PC-9 (cell line): ENCODE measurements at regions not wholly inside any gene's neighbourhood (a gene's known extent, or its start where the extent isn't known, plus 50 kb on each side); places are given as distances from the start of the nearest gene placed in this dataset.

Experiments used
- BruUV-seq: library from RNA; stranded (reverse); fragments of 400-500 nt; replicated peaks from 2 replicates; lab custom pipeline; 2021; lab: Mats Ljungman, UMichigan
- CTCF ChIA-PET: fragments of 300-600 bp; sonication (Branson Sonifier 250); formaldehyde crosslinking; loops from one replicate; lab custom pipeline; 2022; ENCODE audit warnings: antibody characterized with exemption; lab: Charles Lee
- POLR2A ChIA-PET: fragments of 300-600 bp; sonication (Branson Sonifier 250); formaldehyde crosslinking; loops from one replicate; lab custom pipeline; 2022; ENCODE audit warnings: antibody characterized with exemption; ENCODE audit not compliant: unreplicated experiment; lab: Charles Lee
- DNase-seq, 2 experiments: peaks; one replicate each; pipeline versions ENCODE4 v3.0.0 to v3.0.0-alpha.2; 2015 to 2022; ENCODE audit warnings: mixed read lengths in 1 of 2
- H2AFZ ChIP-seq: fragments of 200-600 bp; sonication (generic); 2 replicates; pipeline ENCODE4 v1.8.1; 2017; ENCODE audit warnings: antibody characterized with exemption
- H3F3A ChIP-seq: fragments of 200-600 bp; sonication (generic); 2 replicates; pipeline ENCODE4 v1.8.1; 2017; ENCODE audit warnings: antibody characterized with exemption, mild to moderate bottlenecking, low read depth; ENCODE audit not compliant: insufficient read depth
- H3K27ac ChIP-seq: fragments of 200-600 bp; sonication (generic); 2 replicates; pipeline ENCODE4 v1.6.1; 2016; ENCODE audit warnings: mixed run types
- H3K27me3 ChIP-seq: fragments of 200-600 bp; sonication (generic); 2 replicates; pipeline ENCODE4 v1.6.1; 2016; ENCODE audit warnings: low read depth, mixed run types; ENCODE audit not compliant: insufficient read depth
- H3K36me3 ChIP-seq: fragments of 200-600 bp; sonication (generic); 2 replicates; pipeline ENCODE4 v1.6.1; 2016; ENCODE audit warnings: low read depth, mixed run types
- H3K4me1 ChIP-seq: fragments of 200-600 bp; sonication (generic); replicated peaks from 2 replicates; pipeline ENCODE4 v1.6.1; 2016; ENCODE audit warnings: mixed run types; ENCODE audit not compliant: insufficient read depth
- H3K4me2 ChIP-seq: fragments of 200-600 bp; sonication (generic); 2 replicates; pipeline ENCODE4 v1.6.1; 2017; ENCODE audit warnings: mixed run types
- H3K4me3 ChIP-seq: fragments of 200-600 bp; sonication (generic); 2 replicates; pipeline ENCODE4 v1.6.1; 2016; ENCODE audit warnings: mixed run types
- H3K79me2 ChIP-seq: fragments of 200-600 bp; sonication (generic); 2 replicates; pipeline ENCODE4 v1.6.1; 2017; ENCODE audit warnings: low read depth, mixed run types
- H3K9me2 ChIP-seq: fragments of 200-600 bp; sonication (generic); 2 replicates; pipeline ENCODE4 v1.8.1; 2017; ENCODE audit warnings: mild to moderate bottlenecking; ENCODE audit not compliant: insufficient read depth
- H3K9me3 ChIP-seq: fragments of 200-600 bp; sonication (generic); 2 replicates; pipeline ENCODE4 v1.8.1; 2016; ENCODE audit warnings: low read depth; ENCODE audit not compliant: insufficient read depth
- H4K20me1 ChIP-seq: fragments of 200-600 bp; sonication (generic); 2 replicates; pipeline ENCODE4 v1.8.1; 2017; ENCODE audit not compliant: insufficient read depth
- CTCF ChIP-seq: fragments of 200-600 bp; sonication (generic); conservative IDR thresholded peaks from 2 replicates; pipeline ENCODE4 v1.6.1; 2017; ENCODE audit warnings: mixed run types, antibody characterized with exemption, mild to moderate bottlenecking, moderate library complexity
- EZH2 ChIP-seq: fragments of 200-600 bp; sonication (generic); IDR thresholded peaks from 2 replicates; pipeline ENCODE4 v1.8.0; 2017; ENCODE audit warnings: antibody characterized with exemption, low read depth
- intact Hi-C: fragments of 100-400 bp; cut with micrococcal nuclease; formaldehyde crosslinking; loops from one replicate; pipeline ENCODE4 v1.10.0; 2022; ENCODE audit not compliant: unreplicated experiment

- DNase-seq, result no peak
- POLR2A ChIA-PET, result no interaction called here
- Histone ChIP-seq H3K4me3 (no peak overlapping the region), H3K4me2 (no peak overlapping the region), H3F3A (no peaks in the 10 kb centered on the region), H3K27ac (no peak overlapping the region), H2AFZ (no peak overlapping the region), H3K9me2 (no peaks in the 10 kb centered on the region), H3K9me3 (no peaks in the 10 kb centered on the region), H3K36me3 (no peaks in the 10 kb centered on the region), H3K79me2 (no peaks in the 10 kb centered on the region), H4K20me1 (no peaks in the 10 kb centered on the region), H3K27me3 (no peaks in the 10 kb centered on the region), H3K4me1 (no peaks in the 10 kb centered on the region)
- no TSS peak for BruUV-seq
- intact Hi-C loops, result no loop called here
- TF ChIP-seq EZH2, result no peak
- TF ChIP-seq CTCF, result no peak
- CTCF ChIA-PET, result no interaction called here
Observed at GRCh38 chr15:25226360-25226759, 212.5 kb downstream of the UBE3A start.

GRCh38 chr15:25228261-25228660 lies 210.6 kb downstream of the UBE3A start:
- no peaks in the 10 kb centered on the region for H3K9me2 ChIP-seq
- TF ChIP-seq EZH2 (no peak), CTCF (no peak)
- no peaks in the 10 kb centered on the region for H3K27me3 ChIP-seq
- H3K4me2 ChIP-seq, result no peak overlapping the region
- H3K27ac ChIP-seq, result no peak overlapping the region
- no peaks in the 10 kb centered on the region for H3K4me1 ChIP-seq
- H3F3A ChIP-seq, result no peaks in the 10 kb centered on the region
- no peak overlapping the region for H3K4me3 ChIP-seq
- DNase-seq, result no peak
- ChIA-PET POLR2A (no interaction called here), CTCF (no interaction called here)
- H3K9me3 ChIP-seq, result no peaks in the 10 kb centered on the region
- no peaks in the 10 kb centered on the region for H3K79me2 ChIP-seq
- H2AFZ ChIP-seq, result no peak overlapping the region
- no TSS peak for BruUV-seq
- intact Hi-C loops, result no loop called here
- no peaks in the 10 kb centered on the region for H4K20me1 ChIP-seq
- no peaks in the 10 kb centered on the region for H3K36me3 ChIP-seq

- TF ChIP-seq CTCF (no peak), EZH2 (no peak)
- H3K9me3 ChIP-seq, result no peaks in the 10 kb centered on the region
- intact Hi-C loops, result no loop called here
- BruUV-seq, result no TSS peak
- no peaks in the 10 kb centered on the region for H3K79me2 ChIP-seq
- no peaks in the 10 kb centered on the region for H3K36me3 ChIP-seq
- H2AFZ ChIP-seq, result no peak overlapping the region
- no peaks in the 10 kb centered on the region for H3K4me1 ChIP-seq
- no peaks in the 10 kb centered on the region for H3K9me2 ChIP-seq
- DNase-seq, result no peak
- ChIA-PET POLR2A (no interaction called here), CTCF (no interaction called here)
- no peaks in the 10 kb centered on the region for H3K27me3 ChIP-seq
- H3K27ac ChIP-seq, result no peak overlapping the region
- H3K4me2 ChIP-seq, result no peak overlapping the region
- no peaks in the 10 kb centered on the region for H3F3A ChIP-seq
- H4K20me1 ChIP-seq, result no peaks in the 10 kb centered on the region
- no peak overlapping the region for H3K4me3 ChIP-seq
Observed at GRCh38 chr15:25230442-25230841, 208.4 kb downstream of the UBE3A start.
